DND-41 (cell line): ENCODE measurements at regions not wholly inside any gene's neighbourhood (a gene's known extent, or its start where the extent isn't known, plus 50 kb on each side); places are given as distances from the start of the nearest gene placed in this dataset.

Experiments used
- ATAC-seq: fragments of 200-7000 bp; cut with Tn5 transposase; 3 replicates; pipeline ENCODE4 v1.9.1; 2021; ENCODE audit warnings: low read depth; ENCODE audit not compliant: insufficient read depth
- DNase-seq: peaks from one replicate; pipeline ENCODE4 v3.0.0-alpha.2; 2020
- H2AFZ ChIP-seq: 2 replicates; pipeline ENCODE4 v1.6.0; 2012; ENCODE audit warnings: low read depth, low read length
- H3K27ac ChIP-seq: 2 replicates; pipeline ENCODE4 v1.5.1; 2012; ENCODE audit warnings: low read length, inconsistent platforms
- H3K27me3 ChIP-seq: fragments of 200-600 bp; sonication (generic); 2 replicates; pipeline ENCODE4 v1.6.0; 2012; ENCODE audit warnings: low read length, mild to moderate bottlenecking, inconsistent platforms; ENCODE audit not compliant: insufficient read depth, poor library complexity
- H3K36me3 ChIP-seq: 2 replicates; pipeline ENCODE4 v1.5.1; 2012; ENCODE audit warnings: low read length, inconsistent platforms; ENCODE audit not compliant: insufficient read depth
- H3K4me1 ChIP-seq: 2 replicates; pipeline ENCODE4 v1.5.1; 2012; ENCODE audit warnings: mild to moderate bottlenecking, low read length; ENCODE audit not compliant: insufficient read depth
- H3K4me2 ChIP-seq: 2 replicates; pipeline ENCODE4 v1.6.0; 2012; ENCODE audit warnings: mild to moderate bottlenecking, moderate library complexity, low read length, inconsistent platforms; ENCODE audit not compliant: insufficient read depth
- H3K4me3 ChIP-seq, 2 experiments: fragments of 200-600 bp in 1 of 2; shearing (Covaris generic) in 1 of 2; 2 replicates each; pipeline ENCODE4 v1.5.1; 2012 to 2016; ENCODE audit warnings: inconsistent platforms in 2 of 2, low read length in 2 of 2, mild to moderate bottlenecking in 2 of 2, low read depth in 1 of 2, moderate library complexity in 1 of 2
- H3K79me2 ChIP-seq: 2 replicates; pipeline ENCODE4 v1.6.0; 2012; ENCODE audit warnings: low read length, inconsistent platforms; ENCODE audit not compliant: insufficient read depth
- H3K9ac ChIP-seq: 2 replicates; pipeline ENCODE4 v1.6.0; 2012; ENCODE audit warnings: low read depth, mild to moderate bottlenecking, inconsistent platforms, low read length, moderate library complexity
- H3K9me3 ChIP-seq: 2 replicates; pipeline ENCODE4 v1.5.1; 2012; ENCODE audit warnings: low read length, moderate library complexity, mild to moderate bottlenecking, inconsistent platforms; ENCODE audit not compliant: insufficient read depth, severe bottlenecking
- H4K20me1 ChIP-seq: 2 replicates; pipeline ENCODE4 v1.6.0; 2012; ENCODE audit warnings: low read length; ENCODE audit not compliant: insufficient read depth
- EZH2 ChIP-seq: IDR thresholded peaks from 3 replicates; pipeline ENCODE4 v1.6.1; 2012; ENCODE audit warnings: borderline replicate concordance, low read depth, mild to moderate bottlenecking, moderate library complexity, low read length, inconsistent platforms; ENCODE audit not compliant: severe bottlenecking
- TF ChIP-seq, protein P1 (sequence below): IDR thresholded peaks from 2 replicates; pipeline ENCODE4 v1.5.1; 2012; ENCODE audit warnings: borderline replicate concordance, low read length, moderate library complexity, mild to moderate bottlenecking; ENCODE audit not compliant: poor library complexity, severe bottlenecking; ENCODE audit errors: extremely low read depth

DNA sequence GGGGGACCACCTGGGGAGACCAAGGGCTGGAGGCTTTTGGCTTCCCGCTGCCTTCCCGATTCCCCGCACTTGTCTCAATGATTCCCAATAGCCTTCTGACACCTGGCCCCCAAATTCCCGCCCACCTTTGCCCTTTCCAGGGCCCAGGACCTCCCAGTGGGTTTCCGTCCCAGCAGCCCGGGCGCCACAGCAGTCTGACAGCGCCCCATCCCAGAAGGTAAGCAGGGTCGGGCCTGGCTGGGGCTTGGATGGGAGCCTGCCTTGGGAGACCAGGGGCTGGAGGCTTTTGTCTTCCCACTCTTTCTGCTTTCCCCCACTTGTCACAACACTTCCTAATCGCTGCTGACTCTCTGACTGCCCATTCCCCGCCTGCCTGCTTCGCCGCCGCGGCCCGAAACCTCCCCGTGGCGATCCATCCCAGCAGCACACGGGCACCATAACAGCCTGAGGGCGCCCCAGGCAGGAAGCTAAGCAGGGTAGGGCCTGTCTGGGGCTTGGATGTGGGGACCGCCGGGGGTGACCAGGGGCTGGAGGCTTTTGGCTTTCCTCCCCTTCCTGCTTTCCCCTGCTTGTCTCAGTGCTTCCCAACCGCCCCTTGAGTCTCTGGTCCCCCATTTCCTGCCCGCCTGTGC lies 2289.3 kb downstream of the TP53TG3F start:
- no peaks in the 10 kb centered on the region for H4K20me1 ChIP-seq
- H3K27ac ChIP-seq = no peak overlapping the region
- H3K27me3 ChIP-seq = no peaks in the 10 kb centered on the region
- H3K4me1 ChIP-seq = no peaks in the 10 kb centered on the region
- no peak overlapping the region for H2AFZ ChIP-seq
- no peak overlapping the region for H3K9ac ChIP-seq
- TF ChIP-seq, protein P1, sequence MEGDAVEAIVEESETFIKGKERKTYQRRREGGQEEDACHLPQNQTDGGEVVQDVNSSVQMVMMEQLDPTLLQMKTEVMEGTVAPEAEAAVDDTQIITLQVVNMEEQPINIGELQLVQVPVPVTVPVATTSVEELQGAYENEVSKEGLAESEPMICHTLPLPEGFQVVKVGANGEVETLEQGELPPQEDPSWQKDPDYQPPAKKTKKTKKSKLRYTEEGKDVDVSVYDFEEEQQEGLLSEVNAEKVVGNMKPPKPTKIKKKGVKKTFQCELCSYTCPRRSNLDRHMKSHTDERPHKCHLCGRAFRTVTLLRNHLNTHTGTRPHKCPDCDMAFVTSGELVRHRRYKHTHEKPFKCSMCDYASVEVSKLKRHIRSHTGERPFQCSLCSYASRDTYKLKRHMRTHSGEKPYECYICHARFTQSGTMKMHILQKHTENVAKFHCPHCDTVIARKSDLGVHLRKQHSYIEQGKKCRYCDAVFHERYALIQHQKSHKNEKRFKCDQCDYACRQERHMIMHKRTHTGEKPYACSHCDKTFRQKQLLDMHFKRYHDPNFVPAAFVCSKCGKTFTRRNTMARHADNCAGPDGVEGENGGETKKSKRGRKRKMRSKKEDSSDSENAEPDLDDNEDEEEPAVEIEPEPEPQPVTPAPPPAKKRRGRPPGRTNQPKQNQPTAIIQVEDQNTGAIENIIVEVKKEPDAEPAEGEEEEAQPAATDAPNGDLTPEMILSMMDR = no peak
- no peak for TF ChIP-seq EZH2
- no peaks in the 10 kb centered on the region for H3K36me3 ChIP-seq
- ATAC-seq (no peak), DNase-seq (no peak)
- H3K4me2 ChIP-seq = no peak overlapping the region
- no peaks in the 10 kb centered on the region for H3K79me2 ChIP-seq
- H3K9me3 ChIP-seq = peaks cover 67% of the 10 kb centered on the region
- H3K4me3 ChIP-seq = no peak overlapping the region

DNA sequence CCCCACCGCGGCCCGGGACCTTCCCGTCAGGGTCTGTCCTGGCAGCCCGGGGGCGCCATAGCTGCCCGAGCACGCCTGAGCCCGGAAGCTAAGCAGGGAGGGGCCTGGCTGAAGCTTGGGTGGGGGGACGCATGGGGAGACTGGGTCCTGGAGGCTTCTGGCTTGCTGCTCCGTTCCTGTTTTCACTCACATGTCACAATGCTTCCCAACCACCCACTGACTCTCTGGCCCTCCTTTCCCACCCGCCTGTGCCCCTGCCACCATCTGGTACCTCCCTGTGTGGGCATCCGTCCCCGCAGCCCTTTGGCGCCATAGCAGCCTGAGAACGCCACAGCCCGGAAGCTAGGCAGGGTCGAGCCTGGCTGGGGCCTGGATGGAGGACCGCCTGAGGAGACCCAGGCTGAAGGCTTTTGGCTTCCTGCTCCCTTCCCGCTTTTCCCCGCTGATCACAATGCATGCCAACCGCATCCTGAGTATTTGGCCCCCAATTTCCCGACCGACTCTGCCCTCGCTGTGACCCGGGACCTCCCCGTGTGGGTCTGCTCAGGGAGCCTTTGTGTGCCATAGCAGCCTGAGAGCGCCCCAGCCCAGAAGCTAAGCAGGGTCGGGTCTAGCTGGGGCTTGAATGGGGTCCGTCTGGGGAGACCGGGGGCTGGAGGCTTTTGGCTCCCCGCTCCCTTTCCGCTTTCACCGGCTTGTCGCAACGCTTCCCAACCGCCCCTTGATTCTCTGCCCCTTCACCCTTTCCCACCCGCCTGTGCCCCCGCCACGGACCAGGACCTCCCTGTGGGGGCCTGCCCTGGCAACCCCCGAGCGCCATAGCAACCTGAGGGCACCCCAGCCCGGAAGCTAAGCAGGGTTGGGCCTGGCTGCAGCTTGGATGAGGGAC lies 2290.1 kb downstream of the TP53TG3F start:
- no peak overlapping the region for H3K27ac ChIP-seq
- H3K9me3 ChIP-seq = peaks cover 68% of the 10 kb centered on the region

DNA sequence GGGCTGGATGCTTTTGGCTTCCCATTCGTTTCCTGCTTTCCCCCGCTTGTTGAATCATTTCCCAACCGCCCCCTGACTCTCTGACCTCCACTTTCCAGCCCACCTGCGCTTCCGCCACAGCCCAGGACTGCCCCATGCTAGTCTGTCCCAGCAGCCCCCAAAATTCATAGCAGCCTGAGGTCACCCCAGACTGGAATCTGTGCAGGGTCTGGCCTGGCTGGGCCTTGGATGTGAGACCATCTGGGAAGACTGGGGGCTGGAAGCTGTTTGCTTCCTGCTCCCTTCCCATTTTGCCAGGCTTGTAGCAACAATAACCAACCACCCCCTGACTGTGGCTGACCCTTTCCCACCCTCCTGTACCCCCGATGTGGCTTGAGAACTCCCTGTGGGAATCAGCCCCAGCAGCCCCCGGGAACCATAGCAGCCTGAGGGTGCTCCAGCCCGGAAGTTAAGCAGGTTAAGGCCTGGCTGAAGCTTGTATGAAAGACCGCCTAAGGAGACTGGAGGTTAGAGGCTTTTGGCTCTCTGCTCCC lies 2290.8 kb downstream of the TP53TG3F start:
- Histone ChIP-seq H3K9me3 (peaks cover 64% of the 10 kb centered on the region), H3K27ac (no peak overlapping the region)

More for the DNA sequence above, 2290.1 kb downstream of the TP53TG3F start:
- Histone ChIP-seq H3K4me3 (no peak overlapping the region), H3K27me3 (no peaks in the 10 kb centered on the region), H3K4me2 (no peak overlapping the region), H3K9ac (no peak overlapping the region), H3K79me2 (no peaks in the 10 kb centered on the region), H3K4me1 (no peaks in the 10 kb centered on the region), H2AFZ (no peak overlapping the region), H4K20me1 (no peaks in the 10 kb centered on the region), H3K36me3 (no peaks in the 10 kb centered on the region)
- TF ChIP-seq, protein P1 = no peak
- no peak for TF ChIP-seq EZH2
- no peak for DNase-seq
- ATAC-seq = no peak

More for the DNA sequence above, 2290.8 kb downstream of the TP53TG3F start:
- TF ChIP-seq, protein P1 = no peak
- no peak for TF ChIP-seq EZH2
- no peaks in the 10 kb centered on the region for H3K79me2 ChIP-seq
- H3K9ac ChIP-seq = no peak overlapping the region
- H3K36me3 ChIP-seq = no peaks in the 10 kb centered on the region
- no peak overlapping the region for H3K4me2 ChIP-seq
- DNase-seq (no peak), ATAC-seq (no peak)
- H4K20me1 ChIP-seq = no peaks in the 10 kb centered on the region
- H3K4me3 ChIP-seq = no peak overlapping the region
- no peaks in the 10 kb centered on the region for H3K4me1 ChIP-seq
- no peaks in the 10 kb centered on the region for H3K27me3 ChIP-seq
- no peak overlapping the region for H2AFZ ChIP-seq
